Neural cell (in vitro differentiated cells): ENCODE measurements at regions not wholly inside any gene's neighbourhood (a gene's known extent, or its start where the extent isn't known, plus 50 kb on each side); places are given as distances from the start of the nearest gene placed in this dataset.

Source experiments
- H2AFZ ChIP-seq: fragments of 200-600, 300-800 bp; sonication (generic), shearing (Covaris generic); 2 replicates; pipeline ENCODE4 v1.6.0; 2014; ENCODE audit warnings: low read depth, mild to moderate bottlenecking, antibody characterized with exemption, low read length, moderate library complexity
- H3F3A ChIP-seq: fragments of 200-600 bp; shearing (Covaris generic); 2 replicates; pipeline ENCODE4 v1.6.1; 2016; ENCODE audit warnings: mild to moderate bottlenecking, moderate library complexity, mixed read lengths, antibody characterized with exemption, low read length; ENCODE audit not compliant: insufficient read depth, poor library complexity, severe bottlenecking
- H3K27ac ChIP-seq: fragments of 200-600, 300-800 bp; sonication (generic), shearing (Covaris generic); 2 replicates; pipeline ENCODE4 v1.5.1; 2014; ENCODE audit warnings: mild to moderate bottlenecking, low read length, moderate library complexity
- H3K27me3 ChIP-seq: fragments of 300-800, 200-600 bp; sonication (generic), shearing (Covaris generic); 2 replicates; pipeline ENCODE4 v1.6.0; 2014; ENCODE audit warnings: mild to moderate bottlenecking, low read depth, low read length, moderate library complexity; ENCODE audit not compliant: insufficient read depth
- H3K36me3 ChIP-seq: fragments of 300-800, 200-600 bp; sonication (generic), shearing (Covaris generic); 2 replicates; pipeline ENCODE4 v1.5.1; 2014; ENCODE audit warnings: mild to moderate bottlenecking, antibody characterized with exemption, low read length, moderate library complexity; ENCODE audit not compliant: insufficient read depth
- H3K4me2 ChIP-seq: fragments of 300-800, 200-600 bp; sonication (generic), shearing (Covaris generic); 2 replicates; pipeline ENCODE4 v1.6.0; 2014; ENCODE audit warnings: mild to moderate bottlenecking, low read length
- H3K4me3 ChIP-seq: fragments of 300-800, 200-600 bp; sonication (generic), shearing (Covaris generic); 2 replicates; pipeline ENCODE4 v1.5.1; 2014; ENCODE audit warnings: mild to moderate bottlenecking, low read length, moderate library complexity
- H3K79me2 ChIP-seq: fragments of 200-600 bp; shearing (Covaris generic); replicated peaks from 2 replicates; pipeline ENCODE4 v1.6.0; 2014; ENCODE audit warnings: mild to moderate bottlenecking, low read length, moderate library complexity; ENCODE audit not compliant: insufficient read depth
- H3K9ac ChIP-seq: fragments of 300-800, 200-600 bp; sonication (generic), shearing (Covaris generic); 2 replicates; pipeline ENCODE4 v1.6.1; 2016; ENCODE audit warnings: mild to moderate bottlenecking, low read length, mixed read lengths
- H3K9me2 ChIP-seq: fragments of 200-600 bp; shearing (Covaris generic); 2 replicates; pipeline ENCODE4 v1.6.1; 2016; ENCODE audit warnings: mild to moderate bottlenecking, low read length, mixed read lengths; ENCODE audit not compliant: insufficient read depth
- H3K9me3 ChIP-seq: fragments of 200-600, 300-800 bp; sonication (generic), shearing (Covaris generic); 2 replicates; pipeline ENCODE4 v1.6.1; 2016; ENCODE audit warnings: mild to moderate bottlenecking, mixed run types, low read length, moderate library complexity, mixed read lengths
- H4K20me1 ChIP-seq: fragments of 200-600 bp; shearing (Covaris generic); 2 replicates; pipeline ENCODE4 v1.6.1; 2016; ENCODE audit warnings: mild to moderate bottlenecking, mixed run types; ENCODE audit not compliant: insufficient read depth
- EP300 ChIP-seq: fragments of 450-650 bp; conservative IDR thresholded peaks from 2 replicates; pipeline ENCODE4 v1.6.1; 2014; ENCODE audit warnings: antibody characterized with exemption, mild to moderate bottlenecking, moderate library complexity; ENCODE audit not compliant: poor library complexity, severe bottlenecking
- EZH2 ChIP-seq: fragments of 200-600, 300-800 bp; shearing (Covaris generic), sonication (generic); IDR thresholded peaks from 2 replicates; pipeline ENCODE4 v1.6.1; 2014; ENCODE audit warnings: antibody characterized with exemption, low read length, borderline replicate concordance, mild to moderate bottlenecking; ENCODE audit not compliant: insufficient read depth, poor library complexity, severe bottlenecking
- MXI1 ChIP-seq: fragments of 450-650 bp; conservative IDR thresholded peaks from 2 replicates; pipeline ENCODE4 v1.6.1; 2014; ENCODE audit warnings: antibody characterized with exemption, mild to moderate bottlenecking; ENCODE audit not compliant: poor library complexity, severe bottlenecking
- POLR2AphosphoS5 ChIP-seq: IDR thresholded peaks from 2 replicates; pipeline ENCODE4 v1.6.1; 2012
- RAD21 ChIP-seq: fragments of 450-650 bp; conservative IDR thresholded peaks from 2 replicates; pipeline ENCODE4 v1.6.1; 2014; ENCODE audit warnings: antibody characterized with exemption, mild to moderate bottlenecking, moderate library complexity
- SMC3 ChIP-seq: fragments of 450-650 bp; conservative IDR thresholded peaks from 2 replicates; pipeline ENCODE4 v1.6.1; 2014; ENCODE audit warnings: antibody characterized with exemption, mild to moderate bottlenecking, moderate library complexity; ENCODE audit not compliant: poor library complexity
- TAF1 ChIP-seq: IDR thresholded peaks from 2 replicates; pipeline ENCODE4 v1.6.1; 2012; ENCODE audit warnings: low read depth
- TF ChIP-seq, protein P1 (sequence below): IDR thresholded peaks from 2 replicates; pipeline ENCODE4 v1.6.1; 2012; ENCODE audit warnings: borderline replicate concordance
- TF ChIP-seq, protein P2 (sequence below): fragments of 450-650 bp; IDR thresholded peaks from 2 replicates; pipeline ENCODE4 v1.5.1; 2014; ENCODE audit warnings: antibody characterized with exemption, mild to moderate bottlenecking, moderate library complexity; ENCODE audit not compliant: poor library complexity, severe bottlenecking

- TF ChIP-seq, protein P1, sequence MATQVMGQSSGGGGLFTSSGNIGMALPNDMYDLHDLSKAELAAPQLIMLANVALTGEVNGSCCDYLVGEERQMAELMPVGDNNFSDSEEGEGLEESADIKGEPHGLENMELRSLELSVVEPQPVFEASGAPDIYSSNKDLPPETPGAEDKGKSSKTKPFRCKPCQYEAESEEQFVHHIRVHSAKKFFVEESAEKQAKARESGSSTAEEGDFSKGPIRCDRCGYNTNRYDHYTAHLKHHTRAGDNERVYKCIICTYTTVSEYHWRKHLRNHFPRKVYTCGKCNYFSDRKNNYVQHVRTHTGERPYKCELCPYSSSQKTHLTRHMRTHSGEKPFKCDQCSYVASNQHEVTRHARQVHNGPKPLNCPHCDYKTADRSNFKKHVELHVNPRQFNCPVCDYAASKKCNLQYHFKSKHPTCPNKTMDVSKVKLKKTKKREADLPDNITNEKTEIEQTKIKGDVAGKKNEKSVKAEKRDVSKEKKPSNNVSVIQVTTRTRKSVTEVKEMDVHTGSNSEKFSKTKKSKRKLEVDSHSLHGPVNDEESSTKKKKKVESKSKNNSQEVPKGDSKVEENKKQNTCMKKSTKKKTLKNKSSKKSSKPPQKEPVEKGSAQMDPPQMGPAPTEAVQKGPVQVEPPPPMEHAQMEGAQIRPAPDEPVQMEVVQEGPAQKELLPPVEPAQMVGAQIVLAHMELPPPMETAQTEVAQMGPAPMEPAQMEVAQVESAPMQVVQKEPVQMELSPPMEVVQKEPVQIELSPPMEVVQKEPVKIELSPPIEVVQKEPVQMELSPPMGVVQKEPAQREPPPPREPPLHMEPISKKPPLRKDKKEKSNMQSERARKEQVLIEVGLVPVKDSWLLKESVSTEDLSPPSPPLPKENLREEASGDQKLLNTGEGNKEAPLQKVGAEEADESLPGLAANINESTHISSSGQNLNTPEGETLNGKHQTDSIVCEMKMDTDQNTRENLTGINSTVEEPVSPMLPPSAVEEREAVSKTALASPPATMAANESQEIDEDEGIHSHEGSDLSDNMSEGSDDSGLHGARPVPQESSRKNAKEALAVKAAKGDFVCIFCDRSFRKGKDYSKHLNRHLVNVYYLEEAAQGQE, result no peak
- no peak for TF ChIP-seq TAF1
- no peak for TF ChIP-seq SMC3
- TF ChIP-seq, protein P2, sequence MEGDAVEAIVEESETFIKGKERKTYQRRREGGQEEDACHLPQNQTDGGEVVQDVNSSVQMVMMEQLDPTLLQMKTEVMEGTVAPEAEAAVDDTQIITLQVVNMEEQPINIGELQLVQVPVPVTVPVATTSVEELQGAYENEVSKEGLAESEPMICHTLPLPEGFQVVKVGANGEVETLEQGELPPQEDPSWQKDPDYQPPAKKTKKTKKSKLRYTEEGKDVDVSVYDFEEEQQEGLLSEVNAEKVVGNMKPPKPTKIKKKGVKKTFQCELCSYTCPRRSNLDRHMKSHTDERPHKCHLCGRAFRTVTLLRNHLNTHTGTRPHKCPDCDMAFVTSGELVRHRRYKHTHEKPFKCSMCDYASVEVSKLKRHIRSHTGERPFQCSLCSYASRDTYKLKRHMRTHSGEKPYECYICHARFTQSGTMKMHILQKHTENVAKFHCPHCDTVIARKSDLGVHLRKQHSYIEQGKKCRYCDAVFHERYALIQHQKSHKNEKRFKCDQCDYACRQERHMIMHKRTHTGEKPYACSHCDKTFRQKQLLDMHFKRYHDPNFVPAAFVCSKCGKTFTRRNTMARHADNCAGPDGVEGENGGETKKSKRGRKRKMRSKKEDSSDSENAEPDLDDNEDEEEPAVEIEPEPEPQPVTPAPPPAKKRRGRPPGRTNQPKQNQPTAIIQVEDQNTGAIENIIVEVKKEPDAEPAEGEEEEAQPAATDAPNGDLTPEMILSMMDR, result no peak
- TF ChIP-seq EP300, result no peak
- TF ChIP-seq POLR2AphosphoS5, result no peak
- no peak for TF ChIP-seq RAD21
- TF ChIP-seq EZH2, result no peak
- no peak for TF ChIP-seq MXI1
- Histone ChIP-seq H3K79me2 (no peaks in the 10 kb centered on the region), H3F3A (no peaks in the 10 kb centered on the region), H3K27ac (no peak overlapping the region), H3K36me3 (no peaks in the 10 kb centered on the region), H2AFZ (no peak overlapping the region), H3K4me3 (no peak overlapping the region), H3K27me3 (no peaks in the 10 kb centered on the region), H3K4me2 (no peak overlapping the region), H4K20me1 (no peaks in the 10 kb centered on the region), H3K9me3 (no peaks in the 10 kb centered on the region), H3K9ac (no peak overlapping the region), H3K9me2 (no peaks in the 10 kb centered on the region)
These were observed 103.6 kb downstream of the PAX1 start for GRCh38 chr20:21808863-21809664.

DNA sequence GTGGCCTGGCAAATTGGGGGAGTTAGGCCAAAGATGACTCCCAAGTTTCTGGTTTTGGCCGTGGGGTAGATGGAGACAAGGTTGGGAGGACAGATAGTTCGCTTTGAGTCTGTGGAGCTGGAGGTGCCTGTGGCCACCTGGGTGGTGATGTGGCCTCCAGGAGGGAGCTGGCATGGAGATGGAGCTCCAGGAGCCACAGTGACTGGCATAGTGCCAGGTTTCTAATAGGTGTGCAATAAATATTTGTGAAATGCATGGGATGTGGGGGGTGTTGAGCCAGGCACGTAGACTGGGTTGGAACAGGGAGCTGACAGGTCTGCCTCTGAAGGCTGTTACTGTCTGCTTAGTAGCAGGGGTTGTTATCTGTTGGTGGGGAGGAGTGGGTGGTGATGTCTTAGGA is 102.7 kb downstream of the PAX1 start:
- H3K9me2 ChIP-seq, result no peaks in the 10 kb centered on the region
- no peaks in the 10 kb centered on the region for H4K20me1 ChIP-seq
- no peaks in the 10 kb centered on the region for H3K36me3 ChIP-seq
- H2AFZ ChIP-seq, result no peak overlapping the region
- no peaks in the 10 kb centered on the region for H3K79me2 ChIP-seq
- H3K4me2 ChIP-seq, result no peak overlapping the region
- no peak overlapping the region for H3K4me3 ChIP-seq
- H3K27me3 ChIP-seq, result no peaks in the 10 kb centered on the region
- TF ChIP-seq RAD21 (no peak), EP300 (no peak), TAF1 (no peak), MXI1 (no peak), POLR2AphosphoS5 (no peak), SMC3 (no peak), EZH2 (no peak)
- TF ChIP-seq, protein P2, result no peak
- TF ChIP-seq, protein P1, result no peak
- H3K27ac ChIP-seq, result no peak overlapping the region
- no peak overlapping the region for H3K9ac ChIP-seq
- no peaks in the 10 kb centered on the region for H3F3A ChIP-seq
- no peaks in the 10 kb centered on the region for H3K9me3 ChIP-seq
